ENCODE measurements at regions not wholly inside any gene's neighbourhood (a gene's known extent, or its start where the extent isn't known, plus 50 kb on each side); places are given as distances from the start of the nearest gene placed in this dataset.
"Not testable (repeated sequence)": the region's sequence is repeated elsewhere in the genome, so short reads cannot be mapped to it uniquely, and the experiment has no call there.

DNA sequence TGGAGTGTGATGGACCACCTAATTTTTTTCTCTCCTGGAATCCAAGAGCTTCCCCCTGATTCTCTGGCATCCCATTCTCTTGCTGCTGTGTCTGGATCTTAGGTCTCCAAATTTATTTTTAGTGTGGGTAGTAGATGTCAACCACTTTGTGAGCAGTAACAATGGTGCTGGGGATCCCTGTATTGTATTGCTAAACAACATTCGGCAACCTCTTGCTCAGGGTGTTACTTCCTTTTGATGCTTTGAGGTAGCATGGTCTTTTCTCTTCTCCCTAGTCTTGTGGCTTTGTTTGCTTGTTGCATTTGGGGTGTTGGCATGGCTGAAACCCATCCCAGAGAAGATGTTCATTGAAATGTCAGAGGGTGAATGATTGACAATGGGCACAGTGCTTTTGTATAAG lies 737.4 kb downstream of the BCL11A start:
- H3K27me3 ChIP-seq (ENCODE audit: low read length) = no peaks in the 10 kb centered on the region
- H3K79me2 ChIP-seq (ENCODE audit: insufficient read depth, low read length) = no peaks in the 10 kb centered on the region
- no peak overlapping the region for H3K27ac ChIP-seq (ENCODE audit: low read depth, low read length)
- H3K36me3 ChIP-seq (ENCODE audit: low read length) = no peaks in the 10 kb centered on the region
- H3K4me2 ChIP-seq (ENCODE audit: low read depth, low read length, poor library complexity, severe bottlenecking) = no peak overlapping the region
- no peaks in the 10 kb centered on the region for H4K20me1 ChIP-seq (ENCODE audit: low read depth, low read length)
- no peak overlapping the region for H3K9ac ChIP-seq (ENCODE audit: low read length)
- no peaks in the 10 kb centered on the region for H3F3A ChIP-seq (ENCODE audit: insufficient read depth)
- H3K9me3 ChIP-seq (ENCODE audit: insufficient read depth, low read length) = no peaks in the 10 kb centered on the region
- H2AFZ ChIP-seq (ENCODE audit: low read depth, low read length, severe bottlenecking) = no peak overlapping the region
- no peaks in the 10 kb centered on the region for H3K9me2 ChIP-seq (replicated peaks; ENCODE audit: insufficient read depth, low read length)
- no peak for TF ChIP-seq EZH2phosphoT487 (conservative IDR thresholded peaks at IDR 0.05; ENCODE audit: low read length)
- TF ChIP-seq, protein P1, sequence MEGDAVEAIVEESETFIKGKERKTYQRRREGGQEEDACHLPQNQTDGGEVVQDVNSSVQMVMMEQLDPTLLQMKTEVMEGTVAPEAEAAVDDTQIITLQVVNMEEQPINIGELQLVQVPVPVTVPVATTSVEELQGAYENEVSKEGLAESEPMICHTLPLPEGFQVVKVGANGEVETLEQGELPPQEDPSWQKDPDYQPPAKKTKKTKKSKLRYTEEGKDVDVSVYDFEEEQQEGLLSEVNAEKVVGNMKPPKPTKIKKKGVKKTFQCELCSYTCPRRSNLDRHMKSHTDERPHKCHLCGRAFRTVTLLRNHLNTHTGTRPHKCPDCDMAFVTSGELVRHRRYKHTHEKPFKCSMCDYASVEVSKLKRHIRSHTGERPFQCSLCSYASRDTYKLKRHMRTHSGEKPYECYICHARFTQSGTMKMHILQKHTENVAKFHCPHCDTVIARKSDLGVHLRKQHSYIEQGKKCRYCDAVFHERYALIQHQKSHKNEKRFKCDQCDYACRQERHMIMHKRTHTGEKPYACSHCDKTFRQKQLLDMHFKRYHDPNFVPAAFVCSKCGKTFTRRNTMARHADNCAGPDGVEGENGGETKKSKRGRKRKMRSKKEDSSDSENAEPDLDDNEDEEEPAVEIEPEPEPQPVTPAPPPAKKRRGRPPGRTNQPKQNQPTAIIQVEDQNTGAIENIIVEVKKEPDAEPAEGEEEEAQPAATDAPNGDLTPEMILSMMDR (IDR thresholded peaks at IDR 0.05; ENCODE audit: insufficient read depth, low read length, poor library complexity, severe bottlenecking) = no peak
- H3K4me3 ChIP-seq (ENCODE audit: insufficient read depth, low read length, poor library complexity, severe bottlenecking) = no peak overlapping the region

DNA sequence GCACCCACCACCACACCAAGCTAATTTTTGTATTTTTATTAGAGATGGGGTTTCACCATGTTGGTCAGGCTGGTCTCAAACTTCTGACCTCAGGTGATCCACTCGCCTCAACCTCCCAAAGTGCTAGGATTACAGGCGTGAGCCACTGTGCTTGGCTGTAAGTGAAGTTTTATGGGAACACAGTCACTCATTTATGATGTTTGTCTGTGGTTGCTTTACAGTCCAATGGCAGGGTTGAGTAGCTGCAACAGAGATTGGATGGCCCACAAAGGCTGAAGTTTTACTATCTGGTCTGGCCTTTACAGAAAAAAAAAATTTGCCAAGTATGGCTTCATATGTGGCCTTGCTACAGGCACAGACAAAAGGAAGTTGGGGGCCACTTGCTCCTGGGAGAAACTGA lies 743.2 kb downstream of the BCL11A start:
- not testable (repeated sequence) for H3F3A ChIP-seq (ENCODE audit: insufficient read depth); H3K9me3 ChIP-seq (ENCODE audit: insufficient read depth, low read length); H3K4me2 ChIP-seq (ENCODE audit: low read depth, low read length, poor library complexity, severe bottlenecking); H3K36me3 ChIP-seq (ENCODE audit: low read length); H4K20me1 ChIP-seq (ENCODE audit: low read depth, low read length); H3K9me2 ChIP-seq (replicated peaks; ENCODE audit: insufficient read depth, low read length); H3K27me3 ChIP-seq (ENCODE audit: low read length); H3K9ac ChIP-seq (ENCODE audit: low read length); H3K4me3 ChIP-seq (ENCODE audit: insufficient read depth, low read length, poor library complexity, severe bottlenecking); H3K27ac ChIP-seq (ENCODE audit: low read depth, low read length); H3K79me2 ChIP-seq (ENCODE audit: insufficient read depth, low read length); H2AFZ ChIP-seq (ENCODE audit: low read depth, low read length, severe bottlenecking)

DNA sequence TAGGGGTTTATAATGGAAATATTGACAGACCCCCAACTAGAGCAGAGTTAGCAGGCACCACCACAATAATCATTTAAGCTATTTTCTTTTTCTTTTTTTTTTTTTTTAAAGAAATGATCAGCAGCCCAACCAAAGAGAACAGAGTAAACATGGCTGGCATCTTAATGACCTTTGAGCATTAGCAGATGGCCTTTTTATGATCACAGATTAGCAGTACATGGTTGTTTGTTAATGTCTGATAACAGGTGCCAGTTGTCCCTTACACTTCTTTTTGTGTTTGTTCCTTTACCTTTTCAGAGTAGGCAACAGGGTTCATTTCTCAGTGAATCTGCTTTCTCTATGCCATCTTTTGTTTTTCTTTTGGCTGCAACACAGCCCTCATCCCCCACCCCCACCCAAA lies 747.0 kb downstream of the BCL11A start:
- no peaks in the 10 kb centered on the region for H3K9me2 ChIP-seq (replicated peaks; ENCODE audit: insufficient read depth, low read length)
- 0 out of 2 replicates have a peak, but pooled peaks cover 3% of the 10 kb centered on the region for H3K27me3 ChIP-seq (ENCODE audit: low read length)
- H4K20me1 ChIP-seq (ENCODE audit: low read depth, low read length) = no peaks in the 10 kb centered on the region
- no peaks in the 10 kb centered on the region for H3K79me2 ChIP-seq (ENCODE audit: insufficient read depth, low read length)
- H3K4me3 ChIP-seq (ENCODE audit: insufficient read depth, low read length, poor library complexity, severe bottlenecking) = no peak overlapping the region
- no peak overlapping the region for H2AFZ ChIP-seq (ENCODE audit: low read depth, low read length, severe bottlenecking)
- H3K9ac ChIP-seq (ENCODE audit: low read length) = no peak overlapping the region
- no peak overlapping the region for H3K27ac ChIP-seq (ENCODE audit: low read depth, low read length)
- no peaks in the 10 kb centered on the region for H3K36me3 ChIP-seq (ENCODE audit: low read length)
- no peaks in the 10 kb centered on the region for H3K9me3 ChIP-seq (ENCODE audit: insufficient read depth, low read length)
- TF ChIP-seq EZH2phosphoT487 (conservative IDR thresholded peaks at IDR 0.05; ENCODE audit: low read length) = no peak
- TF ChIP-seq, protein P1 (IDR thresholded peaks at IDR 0.05; ENCODE audit: insufficient read depth, low read length, poor library complexity, severe bottlenecking) = no peak
- H3F3A ChIP-seq (ENCODE audit: insufficient read depth) = no peaks in the 10 kb centered on the region
- no peak overlapping the region for H3K4me2 ChIP-seq (ENCODE audit: low read depth, low read length, poor library complexity, severe bottlenecking)

DNA sequence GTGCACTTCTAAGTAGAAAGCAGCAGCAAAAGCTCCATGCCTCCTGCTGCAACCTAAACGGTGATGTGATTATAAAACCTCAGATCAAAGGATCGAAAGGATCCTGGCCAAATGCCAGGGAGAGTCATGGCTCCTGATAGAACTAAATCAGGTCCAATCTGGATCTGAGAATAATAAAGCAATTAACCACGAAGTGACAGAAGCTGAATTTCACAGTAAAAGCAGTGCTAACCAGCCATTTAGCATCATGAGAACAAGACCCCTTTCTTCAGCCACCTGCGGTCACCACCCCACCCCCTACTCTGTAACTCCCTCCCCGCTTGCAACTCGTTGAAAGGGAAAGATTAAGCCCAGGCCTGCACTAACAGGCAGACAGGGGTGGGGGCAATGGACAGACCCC lies 748.7 kb downstream of the BCL11A start:
- Histone ChIP-seq H3K79me2 (ENCODE audit: insufficient read depth, low read length) (no peaks in the 10 kb centered on the region), H3K4me3 (ENCODE audit: insufficient read depth, low read length, poor library complexity, severe bottlenecking) (no peak overlapping the region), H3F3A (ENCODE audit: insufficient read depth) (no peaks in the 10 kb centered on the region), H4K20me1 (ENCODE audit: low read depth, low read length) (no peaks in the 10 kb centered on the region), H3K27me3 (ENCODE audit: low read length) (0 out of 2 replicates have a peak, but pooled peaks cover 3% of the 10 kb centered on the region), H3K36me3 (ENCODE audit: low read length) (no peaks in the 10 kb centered on the region), H2AFZ (ENCODE audit: low read depth, low read length, severe bottlenecking) (no peak overlapping the region), H3K4me2 (ENCODE audit: low read depth, low read length, poor library complexity, severe bottlenecking) (no peak overlapping the region), H3K9ac (ENCODE audit: low read length) (no peak overlapping the region), H3K27ac (ENCODE audit: low read depth, low read length) (no peak overlapping the region), H3K9me2 (replicated peaks; ENCODE audit: insufficient read depth, low read length) (no peaks in the 10 kb centered on the region), H3K9me3 (ENCODE audit: insufficient read depth, low read length) (no peaks in the 10 kb centered on the region)
- TF ChIP-seq EZH2phosphoT487 (conservative IDR thresholded peaks at IDR 0.05; ENCODE audit: low read length) = no peak
- TF ChIP-seq, protein P1 (IDR thresholded peaks at IDR 0.05; ENCODE audit: insufficient read depth, low read length, poor library complexity, severe bottlenecking) = no peak
